Astrocyte of the cerebellum (primary cell): ENCODE measurements at regions not wholly inside any gene's neighbourhood (a gene's known extent, or its start where the extent isn't known, plus 50 kb on each side); places are given as distances from the start of the nearest gene placed in this dataset.
"Not testable (repeated sequence)": the region's sequence is repeated elsewhere in the genome, so short reads cannot be mapped to it uniquely, and the experiment has no call there.

ENCODE experiments used
- DNase-seq: peaks from one replicate; pipeline ENCODE4 v3.0.0-alpha.2; 2011; ENCODE audit warnings: low read depth
- H3K4me3 ChIP-seq: 2 replicates; pipeline ENCODE4 v1.5.1; 2011; ENCODE audit warnings: mild to moderate bottlenecking, low read depth, low read length, moderate library complexity
- CTCF ChIP-seq: IDR thresholded peaks from 2 replicates; pipeline ENCODE4 v1.5.1; 2012; ENCODE audit warnings: low read length, low read depth, moderate library complexity, mild to moderate bottlenecking; ENCODE audit errors: missing control alignments
- in situ Hi-C: cut with HindIII; loops from 2 replicates; pipeline ENCODE4 v1.10.0; 2017; ENCODE audit warnings: low sequenced_read_pairs

- TF ChIP-seq CTCF, result no peak
- in situ Hi-C loops, result no loop called here
- DNase-seq, result no peak
- no peak overlapping the region for H3K4me3 ChIP-seq
These were observed 82.4 kb upstream of the PODXL start for GRCh38 chr7:131638641-131639430.

- TF ChIP-seq CTCF, result no peak
- H3K4me3 ChIP-seq, result no peak overlapping the region
- in situ Hi-C loops, result no loop called here
- DNase-seq, result no peak
These were observed 81.4 kb upstream of the PODXL start for GRCh38 chr7:131637859-131638258.

- in situ Hi-C loops, result no loop called here
- no peak overlapping the region for H3K4me3 ChIP-seq
- DNase-seq, result no peak
- TF ChIP-seq CTCF, result no peak
These were observed 79.7 kb upstream of the PODXL start for GRCh38 chr7:131636092-131636491.

GRCh38 chr7:131634197-131634596 lies 77.8 kb upstream of the PODXL start:
- DNase-seq, in situ Hi-C loops, H3K4me3 ChIP-seq: not testable (repeated sequence)

- TF ChIP-seq CTCF, result no peak
- peak; percentile 28 for DNase-seq
- in situ Hi-C loops, result no loop called here
- no peak overlapping the region for H3K4me3 ChIP-seq
These were observed 77.0 kb upstream of the PODXL start for GRCh38 chr7:131633342-131633843.

GRCh38 chr7:131630427-131630826 lies 74.0 kb upstream of the PODXL start:
- H3K4me3 ChIP-seq, result no peak overlapping the region
- DNase-seq, result no peak
- no peak for TF ChIP-seq CTCF
- in situ Hi-C loops, result no loop called here

GRCh38 chr7:131629217-131629882 lies 72.9 kb upstream of the PODXL start:
- no peak for TF ChIP-seq CTCF
- in situ Hi-C loops, result no loop called here
- no peak for DNase-seq
- no peak overlapping the region for H3K4me3 ChIP-seq
